Psoas muscle (tissue), 7 donors: ENCODE measurements at regions not wholly inside any gene's neighbourhood (a gene's known extent, or its start where the extent isn't known, plus 50 kb on each side); places are given as distances from the start of the nearest gene placed in this dataset.

ENCODE experiments used
- ATAC-seq, 4 donors: fragments of 200-7000 bp; cut with Tn5 transposase; one replicate each; pipeline ENCODE4 v1.9.1; 2020; ENCODE audit warnings: moderate library complexity in 3 of 4, mild to moderate bottlenecking in 2 of 4
- DNase-seq, 2 donors: peaks; one replicate each; pipeline ENCODE4 v3.0.0-alpha.2; 2020
- H3K27ac ChIP-seq: fragments of 200-600 bp; one replicate; pipeline ENCODE4 v1.8.0; 2022
- H3K27me3 ChIP-seq, 3 donors: fragments of 200-600 bp in 1 of 3; one replicate each; pipeline versions ENCODE4 v1.6.1 to v1.8.0; 2013 to 2022; ENCODE audit warnings: low read length in 2 of 3, mild to moderate bottlenecking in 2 of 3, moderate library complexity in 1 of 3; ENCODE audit not compliant: insufficient read depth in 3 of 3
- H3K36me3 ChIP-seq, 2 donors: fragments of 200-600 bp in 1 of 2; one replicate each; pipeline versions ENCODE4 v1.6.1 to v1.8.0; 2013 to 2022; ENCODE audit warnings: low read depth in 1 of 2, mild to moderate bottlenecking in 1 of 2, moderate library complexity in 1 of 2; ENCODE audit not compliant: insufficient read depth in 1 of 2
- H3K4me1 ChIP-seq: fragments of 200-600 bp; one replicate; pipeline ENCODE4 v1.8.0; 2022
- H3K4me3 ChIP-seq: fragments of 200-600 bp; one replicate; pipeline ENCODE4 v1.8.0; 2022; ENCODE audit warnings: mild to moderate bottlenecking
- H3K9me3 ChIP-seq: fragments of 200-600 bp; one replicate; pipeline ENCODE4 v1.8.0; 2022
- WGBS, 3 donors: extraction: QIAGEN DNeasy Blood & Tissue Kit; methylation state at CpG; one replicate each; pipeline versions ENCODE4 v1.1.6 to v1.1.7; 2013; 5-methylcytosine and 5-hydroxymethylcytosine counted together
- intact Hi-C, 2 donors: fragments of 100-400 bp; cut with DNase I; formaldehyde crosslinking; loops; one replicate each; pipeline versions ENCODE4 v1.11.0 to v1.14.2; 2022
- TF ChIP-seq, protein P1 (sequence below): fragments of 200-600 bp; IDR thresholded peaks from one replicate; pipeline ENCODE4 v1.8.0; 2022; ENCODE audit warnings: antibody characterized with exemption
- donor health status: healthy with polysubstance abuse.
- donor health status: DM: no; HTN: no; CAD: no; lungs with moderate emphysema.
- donor health status: Bipolar disorder and iron deficiency.
- donor health status: healthy.
- donor health status: DM: yes; HTN: yes; CAD: no.
- donor health status: DM: no; HTN: no; CAD: no.
- donor health status: DM: yes; HTN: yes; CAD: no.

DNA sequence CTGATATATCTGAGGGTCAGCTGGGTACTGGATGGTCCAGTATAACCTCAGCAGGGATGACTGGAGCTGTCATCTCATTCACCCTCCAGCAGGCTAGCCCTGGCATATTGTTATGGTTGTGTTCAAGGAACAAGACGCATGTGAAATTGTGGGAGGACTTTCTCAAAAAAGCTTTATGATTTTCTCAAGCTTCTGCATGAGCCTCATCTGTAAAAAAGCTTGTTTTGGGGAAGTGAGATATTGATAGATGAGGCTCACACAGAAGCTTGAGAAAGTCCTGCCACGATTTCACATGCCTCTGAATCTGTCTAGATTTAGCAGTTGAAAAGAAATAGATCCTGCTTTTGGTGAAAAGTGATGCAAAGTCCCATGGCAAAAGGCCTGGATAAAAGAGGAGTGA, 93.4 kb downstream of the SPCS3 start:
- no peak overlapping the region for H3K27ac ChIP-seq
- no peak for ATAC-seq
- WGBS, 3 donors, result 72 to 92% (median 75%) methylated on average over 2 of the region's 2 CpGs
- H3K4me1 ChIP-seq, result no peaks in the 10 kb centered on the region
- H3K9me3 ChIP-seq, result no peaks in the 10 kb centered on the region
- no peaks in the 10 kb centered on the region for H3K36me3 ChIP-seq
- TF ChIP-seq, protein P1, sequence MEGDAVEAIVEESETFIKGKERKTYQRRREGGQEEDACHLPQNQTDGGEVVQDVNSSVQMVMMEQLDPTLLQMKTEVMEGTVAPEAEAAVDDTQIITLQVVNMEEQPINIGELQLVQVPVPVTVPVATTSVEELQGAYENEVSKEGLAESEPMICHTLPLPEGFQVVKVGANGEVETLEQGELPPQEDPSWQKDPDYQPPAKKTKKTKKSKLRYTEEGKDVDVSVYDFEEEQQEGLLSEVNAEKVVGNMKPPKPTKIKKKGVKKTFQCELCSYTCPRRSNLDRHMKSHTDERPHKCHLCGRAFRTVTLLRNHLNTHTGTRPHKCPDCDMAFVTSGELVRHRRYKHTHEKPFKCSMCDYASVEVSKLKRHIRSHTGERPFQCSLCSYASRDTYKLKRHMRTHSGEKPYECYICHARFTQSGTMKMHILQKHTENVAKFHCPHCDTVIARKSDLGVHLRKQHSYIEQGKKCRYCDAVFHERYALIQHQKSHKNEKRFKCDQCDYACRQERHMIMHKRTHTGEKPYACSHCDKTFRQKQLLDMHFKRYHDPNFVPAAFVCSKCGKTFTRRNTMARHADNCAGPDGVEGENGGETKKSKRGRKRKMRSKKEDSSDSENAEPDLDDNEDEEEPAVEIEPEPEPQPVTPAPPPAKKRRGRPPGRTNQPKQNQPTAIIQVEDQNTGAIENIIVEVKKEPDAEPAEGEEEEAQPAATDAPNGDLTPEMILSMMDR, result no peak
- DNase-seq, result no peak
- intact Hi-C loops, result no loop called here
- no peaks in the 10 kb centered on the region for H3K27me3 ChIP-seq
- no peak overlapping the region for H3K4me3 ChIP-seq

DNA sequence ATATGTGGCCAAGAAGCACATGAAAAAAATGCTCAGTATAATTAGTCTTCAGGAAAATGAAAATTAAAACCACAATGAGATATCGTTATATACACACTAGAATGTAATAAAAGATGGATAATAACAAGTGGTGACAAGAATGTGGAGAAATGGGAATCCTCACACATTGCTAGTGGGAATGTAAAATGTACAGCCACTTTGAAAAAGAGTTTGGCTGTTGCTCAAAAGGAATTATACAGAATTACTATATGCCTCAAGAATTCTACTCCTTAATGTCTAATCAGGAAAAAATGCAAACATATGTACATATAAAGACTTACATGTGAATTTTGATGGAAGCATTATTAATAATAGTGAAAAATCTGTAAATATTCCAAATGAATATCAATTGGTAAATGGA, 102.2 kb downstream of the SPCS3 start:
- Histone ChIP-seq H3K27me3 (peaks cover 0 to 2% (median 0%) of the 10 kb centered on the region in 3 donors), H3K4me1 (no peaks in the 10 kb centered on the region), H3K27ac (no peak overlapping the region), H3K9me3 (no peaks in the 10 kb centered on the region), H3K4me3 (no peak overlapping the region), H3K36me3 (no peaks in the 10 kb centered on the region)
- no peak for DNase-seq
- intact Hi-C loops, result no loop called here
- TF ChIP-seq, protein P1, result no peak
- 50 to 58% (median 54%) methylated on average over 1 of the region's 1 CpG for WGBS, 3 donors
- ATAC-seq, result no peak

DNA sequence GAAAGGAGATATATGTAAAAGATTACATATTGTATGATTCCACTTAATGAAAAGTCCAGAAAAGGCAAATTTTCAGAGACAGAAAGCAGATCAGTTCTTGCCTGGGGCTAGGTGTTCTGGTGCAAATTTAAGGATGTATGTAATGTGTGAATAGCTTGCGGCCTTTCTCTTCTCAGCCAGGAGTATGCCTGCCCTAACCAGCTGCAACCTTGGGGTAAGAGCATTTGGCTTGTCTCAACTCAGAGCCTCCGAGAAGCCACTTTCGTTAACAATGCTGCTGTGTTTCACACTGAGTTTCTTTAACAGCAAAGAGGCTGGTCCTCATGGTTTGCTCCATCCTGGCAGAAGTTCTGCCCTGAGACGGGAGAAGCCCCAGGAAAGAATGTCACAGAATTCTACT, 102.7 kb downstream of the SPCS3 start:
- no peak for DNase-seq
- no peaks in the 10 kb centered on the region for H3K36me3 ChIP-seq
- WGBS, 3 donors, result 56 to 69% (median 58%) methylated on average over 4 of the region's 4 CpGs
- no peaks in the 10 kb centered on the region for H3K9me3 ChIP-seq
- no peak overlapping the region for H3K4me3 ChIP-seq
- no peaks in the 10 kb centered on the region for H3K4me1 ChIP-seq
- H3K27me3 ChIP-seq, result peaks cover 0 to 2% (median 0%) of the 10 kb centered on the region in 3 donors
- intact Hi-C loops, result no loop called here
- ATAC-seq, result no peak
- TF ChIP-seq, protein P1, result no peak
- no peak overlapping the region for H3K27ac ChIP-seq

DNA sequence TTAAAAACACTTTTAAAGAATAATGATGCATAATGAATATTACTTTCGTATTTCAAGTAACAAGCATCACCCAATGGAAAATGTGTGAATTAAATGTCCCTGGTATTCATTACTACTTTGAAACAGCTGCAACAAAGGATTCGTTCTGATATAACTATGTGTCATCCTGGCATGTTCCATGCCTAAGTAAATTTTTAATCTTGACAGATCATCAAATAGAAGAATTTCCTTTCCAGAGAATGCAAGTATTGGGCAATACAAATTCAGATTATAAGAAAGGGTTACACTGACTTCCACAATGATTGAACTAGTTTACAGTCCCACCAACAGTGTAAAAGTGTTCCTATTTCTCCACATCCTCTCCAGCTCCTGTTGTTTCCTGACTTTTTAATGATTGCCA, 105.3 kb downstream of the SPCS3 start:
- TF ChIP-seq, protein P1, result no peak

DNA sequence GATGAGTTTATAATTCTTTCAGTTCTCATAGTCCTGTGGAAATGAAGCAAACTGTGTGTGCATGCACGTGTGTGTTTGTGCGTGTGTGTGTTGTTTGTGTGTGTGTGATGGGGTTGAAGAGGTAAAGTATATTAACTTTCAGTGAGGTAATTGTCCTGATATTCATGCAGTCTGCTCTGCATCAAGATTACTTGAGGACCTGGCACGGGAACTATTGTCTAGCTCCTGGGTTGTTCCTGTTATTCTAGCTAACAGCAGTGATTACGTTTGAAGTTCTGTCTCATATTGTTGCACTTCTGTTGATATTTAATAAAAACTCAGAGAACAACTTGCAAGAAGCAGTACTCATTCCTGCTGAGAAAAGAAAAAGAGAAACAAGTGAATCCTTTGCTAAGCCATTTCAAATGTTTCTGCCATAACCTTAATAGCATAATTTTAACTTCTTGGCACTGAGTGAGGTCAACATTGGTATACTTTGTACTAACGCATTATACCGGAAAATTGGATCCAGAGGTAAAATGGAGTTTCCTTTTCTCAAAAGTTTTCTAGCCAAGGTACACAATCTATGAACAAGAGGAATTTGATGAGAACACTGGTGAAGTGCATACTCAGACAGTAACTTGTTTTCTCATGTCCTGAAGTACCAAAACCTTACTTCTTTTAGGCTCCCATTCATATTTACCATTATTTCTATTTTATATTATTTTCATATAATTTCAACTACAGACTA, 113.2 kb downstream of the SPCS3 start:
- H3K36me3 ChIP-seq, result no peaks in the 10 kb centered on the region
- no peaks in the 10 kb centered on the region for H3K9me3 ChIP-seq
- peaks cover 0 to 2% (median 0%) of the 10 kb centered on the region in 3 donors for H3K27me3 ChIP-seq
- no peaks in the 10 kb centered on the region for H3K4me1 ChIP-seq
- TF ChIP-seq, protein P1, result no peak
- no peak for ATAC-seq
- no peak overlapping the region for H3K4me3 ChIP-seq
- intact Hi-C loops, result no loop called here
- no peak for DNase-seq
- H3K27ac ChIP-seq, result no peak overlapping the region
- 62 to 67% (median 67%) methylated on average over 6 of the region's 6 CpGs for WGBS, 3 donors

More for the DNA sequence above, 105.3 kb downstream of the SPCS3 start:
- no peak for ATAC-seq
- Histone ChIP-seq H3K27ac (no peak overlapping the region), H3K9me3 (no peaks in the 10 kb centered on the region), H3K4me3 (no peak overlapping the region), H3K4me1 (no peaks in the 10 kb centered on the region), H3K36me3 (no peaks in the 10 kb centered on the region), H3K27me3 (peaks cover 0 to 2% (median 0%) of the 10 kb centered on the region in 3 donors)
- intact Hi-C loops, result no loop called here
- WGBS, 3 donors, result 46 to 79% (median 79%) methylated on average over 2 of the region's 2 CpGs
- DNase-seq, result no peak
